LoVo (cell line): ENCODE measurements at regions not wholly inside any gene's neighbourhood (a gene's known extent, or its start where the extent isn't known, plus 50 kb on each side); places are given as distances from the start of the nearest gene placed in this dataset.
"Not testable (repeated sequence)": the region's sequence is repeated elsewhere in the genome, so short reads cannot be mapped to it uniquely, and the experiment has no call there.

Source experiments
- DNase-seq: peaks from one replicate; pipeline ENCODE4 v3.0.0-alpha.2; 2016; ENCODE audit warnings: low spot score

DNA sequence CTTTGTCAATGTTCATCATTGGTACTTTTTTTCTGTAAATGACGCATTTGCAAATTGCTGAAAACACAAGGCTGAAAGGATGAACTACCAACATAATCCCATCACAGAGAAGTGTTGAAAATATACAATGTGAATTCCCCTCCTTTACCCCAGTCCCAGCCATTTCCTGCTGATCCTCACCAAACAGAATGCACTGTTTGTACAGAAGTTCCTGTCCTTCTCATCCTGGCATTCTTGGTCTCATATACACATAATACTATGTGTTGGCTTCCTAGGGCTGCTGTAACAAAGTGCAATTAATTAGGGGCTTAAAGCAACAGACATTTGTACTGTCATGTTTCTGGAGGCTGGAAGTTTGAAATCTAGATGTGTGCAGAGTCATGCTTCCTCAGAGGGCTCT lies 836.2 kb upstream of the MGAT4C start:
- DNase-seq, result no peak

DNA sequence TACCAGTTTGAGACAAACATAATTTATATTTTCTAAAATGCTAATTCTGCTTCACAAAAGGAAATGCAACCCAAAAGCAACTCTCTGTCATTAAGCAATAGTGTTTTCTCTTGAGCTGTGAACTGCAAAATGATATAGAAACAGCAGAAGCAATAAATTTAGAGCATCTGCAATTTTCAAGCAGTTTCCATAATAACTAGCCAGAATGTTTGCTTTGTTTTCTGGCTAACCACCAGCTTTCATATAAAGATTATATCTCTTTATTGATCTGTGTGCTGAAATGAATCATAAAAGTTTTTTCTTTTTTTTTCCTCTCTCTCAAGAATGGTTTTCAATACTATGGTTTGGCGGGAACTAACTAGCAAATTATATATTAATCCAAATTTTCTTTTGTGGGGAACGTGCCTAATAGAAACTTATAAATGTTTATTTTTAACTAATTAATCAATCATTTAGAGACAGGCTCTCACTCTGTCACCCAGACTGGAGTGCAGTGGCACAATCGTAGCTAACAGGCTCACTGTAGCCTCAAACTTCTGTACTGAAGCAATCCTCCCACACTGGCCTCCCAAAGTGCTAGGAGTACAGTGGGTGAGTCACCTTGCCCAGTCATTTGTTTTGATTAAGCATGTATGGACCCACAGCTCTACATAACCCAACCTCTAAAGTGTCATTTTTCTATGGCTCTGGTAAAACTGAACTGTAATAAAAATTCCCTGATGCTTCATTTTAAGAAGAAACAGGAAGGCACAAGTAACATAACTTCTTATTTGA lies 830.1 kb upstream of the MGAT4C start:
- DNase-seq, result no peak

DNA sequence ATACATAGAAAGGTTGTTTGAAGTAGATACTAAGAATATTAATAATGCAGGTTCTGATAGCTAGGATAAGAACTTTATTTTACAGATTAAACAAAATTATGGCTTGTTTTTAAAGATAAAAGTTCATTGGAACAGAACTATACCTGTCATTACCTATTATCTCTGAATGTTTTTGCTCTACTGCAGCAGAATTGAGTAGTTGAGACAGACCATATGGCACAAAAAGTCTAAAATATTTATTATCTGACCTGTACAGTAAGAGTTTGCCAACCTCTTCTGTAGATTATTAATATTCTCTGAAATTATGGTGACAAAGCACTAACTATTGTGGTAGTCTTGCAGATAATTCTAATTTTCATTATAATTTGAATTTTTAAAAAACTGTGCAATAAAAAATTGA lies 829.1 kb upstream of the MGAT4C start:
- DNase-seq, result no peak

GRCh38 chr12:87082756-87083155 lies 826.6 kb upstream of the MGAT4C start:
- no peak for DNase-seq

DNA sequence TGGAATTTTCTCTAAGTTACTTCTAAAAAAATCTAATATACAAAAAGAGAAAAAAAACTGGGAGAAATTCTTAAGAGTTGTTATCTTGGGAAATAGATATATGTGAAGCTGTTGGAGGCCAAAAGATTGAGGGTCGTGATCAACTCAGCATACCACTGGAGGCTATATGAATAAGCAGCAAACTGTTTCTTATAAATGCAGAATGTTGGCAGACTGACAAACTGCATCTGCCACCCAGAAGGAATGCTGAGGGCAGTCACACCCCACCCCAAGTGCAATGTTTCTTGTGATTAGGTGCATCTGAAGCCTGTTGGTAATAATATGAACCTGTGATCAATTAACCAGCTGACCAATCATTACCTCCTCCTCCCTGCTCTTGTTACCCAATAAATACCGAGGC lies 818.6 kb upstream of the MGAT4C start:
- DNase-seq, result no peak

DNA sequence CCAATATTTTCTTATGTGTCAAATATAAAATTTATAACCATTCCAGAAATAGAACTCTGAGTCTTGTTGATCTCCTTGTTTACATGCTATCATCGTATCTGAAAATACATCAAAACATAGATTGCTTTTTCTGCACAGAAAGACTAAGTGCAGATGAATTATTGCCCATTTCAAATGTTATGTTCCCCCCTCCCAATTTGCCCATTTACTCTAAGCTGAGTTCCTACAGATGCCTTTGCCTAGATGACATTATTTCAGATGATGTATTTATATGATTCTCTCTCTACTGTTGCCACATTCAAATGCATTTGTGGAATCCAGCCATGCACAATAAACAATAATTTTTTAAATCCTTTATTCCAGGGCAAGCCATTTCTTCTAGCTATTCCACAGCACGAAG lies 810.1 kb upstream of the MGAT4C start:
- no peak for DNase-seq

- no peak for DNase-seq
Observed at GRCh38 chr12:87059231-87059630, 803.0 kb upstream of the MGAT4C start.

- no peak for DNase-seq
Observed at GRCh38 chr12:87054226-87054625, 798.0 kb upstream of the MGAT4C start.

- no peak for DNase-seq
Observed at GRCh38 chr12:87051621-87052020, 795.4 kb upstream of the MGAT4C start.

DNA sequence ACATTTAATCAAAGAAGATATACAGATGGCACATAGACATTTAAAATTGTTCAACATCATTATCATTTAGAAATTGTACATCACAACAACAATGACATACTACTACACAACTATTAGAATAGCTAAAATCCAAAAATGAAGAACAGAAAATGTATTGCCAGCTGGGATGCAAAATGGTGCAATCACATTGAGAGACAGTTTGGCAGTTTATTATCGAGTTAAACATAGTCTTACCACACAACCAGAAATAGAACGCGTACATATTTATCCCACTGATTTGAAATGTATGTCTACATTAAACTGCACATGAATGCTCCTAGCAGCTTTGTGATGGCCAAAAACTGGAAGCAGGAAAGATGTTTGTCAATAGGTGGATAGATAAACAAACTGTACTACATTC lies 791.5 kb upstream of the MGAT4C start:
- no peak for DNase-seq

GRCh38 chr12:87039536-87039935 lies 783.3 kb upstream of the MGAT4C start:
- DNase-seq, result no peak

DNA sequence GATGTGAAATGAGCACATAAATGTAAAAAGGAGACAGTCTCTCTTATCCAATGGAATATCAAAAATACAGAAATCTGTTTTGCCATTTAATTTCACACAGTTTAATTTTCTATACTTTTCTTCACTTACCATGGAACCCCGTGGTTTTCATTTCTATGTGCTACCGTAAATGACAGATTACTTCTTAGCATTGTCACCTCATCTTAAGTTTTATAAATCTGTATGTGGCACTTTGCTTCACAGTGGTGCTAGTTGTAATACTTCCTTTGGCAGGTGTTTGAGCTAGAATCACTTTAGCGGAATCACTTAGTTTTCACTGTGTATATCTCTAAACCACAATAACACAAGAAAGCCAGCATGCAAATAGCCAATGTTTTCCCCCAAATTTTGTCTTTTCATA lies 781.9 kb upstream of the MGAT4C start:
- no peak for DNase-seq

DNA sequence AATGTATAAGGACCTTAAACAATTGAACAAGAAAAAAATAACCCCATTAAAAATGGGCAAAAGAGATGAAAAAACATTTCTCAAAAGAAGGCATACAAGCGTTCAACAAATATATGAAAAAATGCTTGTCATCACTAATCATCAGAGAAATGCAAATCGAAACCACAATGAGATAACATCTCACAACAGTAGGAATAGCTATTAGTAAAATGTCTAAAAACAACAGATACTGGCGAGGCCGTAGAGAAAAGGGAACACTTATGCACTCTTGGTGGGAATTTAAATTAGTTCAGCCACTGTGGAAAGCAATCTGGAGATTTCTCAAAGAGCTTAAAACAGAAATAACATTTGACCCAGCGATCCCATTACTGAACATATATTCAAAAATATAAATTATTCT lies 769.8 kb upstream of the MGAT4C start:
- DNase-seq, result no peak

DNA sequence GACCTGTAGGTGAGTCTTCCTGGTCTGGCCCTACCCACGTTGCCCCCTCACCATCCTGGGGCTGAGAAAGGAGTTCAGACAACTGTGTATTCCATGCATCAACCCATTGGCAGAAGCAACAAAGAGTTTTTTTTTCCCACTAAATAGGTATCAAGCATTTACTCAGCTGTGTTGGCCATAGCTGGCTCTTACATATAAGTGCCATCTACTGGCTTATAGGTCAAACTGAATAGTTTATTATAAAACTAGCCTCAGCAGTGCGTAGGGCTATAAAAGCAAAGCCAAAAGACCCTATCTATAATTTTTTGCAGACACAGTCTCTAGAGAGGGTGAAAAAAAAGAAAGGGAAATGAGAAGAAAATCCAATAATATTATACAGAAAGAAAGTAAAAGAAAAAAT lies 765.2 kb upstream of the MGAT4C start:
- no peak for DNase-seq

- DNase-seq, result no peak
Observed at GRCh38 chr12:87020071-87020470, 763.9 kb upstream of the MGAT4C start.

- no peak for DNase-seq
Observed at GRCh38 chr12:87015352-87015751, 759.2 kb upstream of the MGAT4C start.

- no peak for DNase-seq
Observed at GRCh38 chr12:87008785-87009384, 752.7 kb upstream of the MGAT4C start.

DNA sequence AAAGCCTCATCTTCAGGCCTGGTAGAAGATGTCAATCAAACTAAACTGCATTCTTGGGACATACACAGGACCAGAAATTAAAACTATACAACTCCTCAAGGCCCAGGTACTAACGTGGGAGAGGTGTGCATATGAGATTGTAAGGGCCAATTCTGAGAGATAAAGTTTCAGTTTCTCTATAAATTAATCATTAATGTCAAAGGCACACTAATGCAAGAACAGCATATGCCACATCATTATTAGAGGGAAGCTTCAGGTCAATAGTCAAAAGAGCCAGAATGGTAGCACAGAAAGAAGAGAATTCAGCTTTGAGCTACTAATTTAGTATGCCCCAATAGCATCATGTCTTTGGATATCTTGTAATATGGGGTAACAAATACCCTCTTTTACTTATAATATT lies 744.9 kb upstream of the MGAT4C start:
- DNase-seq, result no peak

- DNase-seq, result no peak
Observed at GRCh38 chr12:86985298-86985697, 729.1 kb upstream of the MGAT4C start.

DNA sequence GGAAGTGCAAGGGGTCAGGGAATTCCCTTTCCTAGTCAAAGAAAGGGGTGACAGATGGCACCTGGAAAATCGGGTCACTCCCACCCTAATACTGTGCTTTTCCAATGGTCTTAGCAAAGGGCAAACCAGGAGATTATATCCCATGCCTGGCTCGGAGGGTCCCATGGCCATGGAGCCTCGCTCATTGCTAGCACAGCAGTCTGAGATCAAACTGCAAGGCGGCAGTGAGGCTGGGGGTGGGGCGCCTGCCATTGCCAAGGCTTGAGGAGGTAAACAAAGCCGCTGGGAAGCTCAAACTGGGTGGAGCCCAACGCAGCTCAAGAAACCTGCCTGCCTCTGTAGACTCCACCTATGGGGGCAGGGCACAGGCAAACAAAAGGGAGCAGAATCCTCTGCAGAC lies 714.4 kb upstream of the MGAT4C start:
- DNase-seq, result not testable (repeated sequence)

DNA sequence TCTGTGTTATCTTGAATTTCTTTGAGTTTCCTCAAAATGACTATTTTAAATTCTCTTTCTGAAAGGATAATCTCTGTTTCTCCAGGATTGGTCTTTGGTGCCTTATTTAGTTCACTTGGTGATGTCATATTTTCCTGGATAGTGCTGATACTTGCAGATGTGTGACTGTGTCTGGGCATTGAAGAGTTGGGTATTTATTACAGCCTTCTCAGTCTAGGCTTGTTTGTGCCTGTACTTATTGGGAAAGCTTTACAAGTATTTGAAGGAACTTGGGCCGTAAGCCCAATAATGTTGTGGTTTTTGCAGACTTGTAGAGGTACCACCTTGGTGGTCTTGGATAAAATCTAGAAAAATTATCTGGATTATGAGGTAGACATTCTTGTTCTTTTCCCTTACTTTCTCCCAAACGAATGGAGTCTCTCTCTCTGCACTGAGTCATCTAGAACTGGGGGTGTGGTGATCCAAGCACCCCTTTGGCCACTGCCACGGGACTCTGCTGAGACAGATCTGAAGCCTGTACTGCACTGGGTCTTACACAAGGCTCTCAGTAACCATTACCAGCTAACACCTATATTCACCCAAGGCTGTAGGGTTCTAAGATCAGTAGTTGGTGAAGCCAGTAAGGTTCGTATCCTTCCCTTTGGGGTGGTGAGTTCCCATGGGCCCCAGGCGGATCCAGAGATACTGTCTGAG lies 703.7 kb upstream of the MGAT4C start:
- DNase-seq, result no peak

GRCh38 chr12:86950444-86950843 lies 694.3 kb upstream of the MGAT4C start:
- no peak for DNase-seq

GRCh38 chr12:86950043-86950442 lies 693.9 kb upstream of the MGAT4C start:
- DNase-seq, result no peak
